ENCODE measurements at regions not wholly inside any gene's neighbourhood (a gene's known extent, or its start where the extent isn't known, plus 50 kb on each side); places are given as distances from the start of the nearest gene placed in this dataset.

DNA sequence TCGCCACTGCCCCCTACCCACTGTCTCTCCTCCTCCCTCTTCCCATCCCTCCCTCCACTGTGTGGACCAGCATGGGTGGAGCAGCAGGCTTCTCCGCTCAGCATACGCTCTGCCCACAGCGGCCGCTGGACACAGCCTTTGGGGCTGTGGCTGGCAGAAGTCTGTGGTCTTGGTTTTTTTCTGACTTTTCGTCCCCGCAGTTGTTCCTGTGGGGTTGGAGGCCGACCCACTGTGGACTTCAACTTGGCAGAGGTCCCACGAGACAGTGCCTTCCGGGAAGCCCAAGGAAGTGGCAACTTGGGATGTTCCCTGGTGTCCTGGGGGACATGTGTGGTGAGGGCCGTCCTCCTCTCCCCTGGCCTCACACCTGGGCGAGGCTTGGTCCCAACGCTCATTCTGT lies 162.5 kb upstream of the C1orf174 start:
- dilution Hi-C loops (cut with MboI; ENCODE audit: extremely low pct_ligation_motif_present, low sequenced_read_pairs): no loop called here

More for the DNA sequence above, 162.5 kb upstream of the C1orf174 start:
- H3K79me2 ChIP-seq (ENCODE audit: control insufficient read depth, insufficient read depth, low read length): no peaks in the 10 kb centered on the region
- intact Hi-C loops (cut with micrococcal nuclease): no loop called here
- no peaks in the 10 kb centered on the region for H3K4me1 ChIP-seq (ENCODE audit: control insufficient read depth, extremely low read depth, insufficient read depth, low read length)
- no peak overlapping the region for H2AFZ ChIP-seq (ENCODE audit: low read depth, low read length)
- peaks cover 2% of the 10 kb centered on the region for H3K9me3 ChIP-seq (replicated peaks; ENCODE audit: control insufficient read depth, insufficient read depth, low read length)
- ChIA-PET CTCF (no interaction called here), POLR2A (no interaction called here)
- FAIRE-seq: no peak
- H4K20me1 ChIP-seq (replicated peaks; ENCODE audit: control insufficient read depth, extremely low read depth, insufficient read depth, low read length): no peaks in the 10 kb centered on the region
- no peak overlapping the region for H3K4me3 ChIP-seq (replicated peaks in 1 of 3; ENCODE audit: insufficient read depth in 1 of 3, low read depth in 1 of 3, low read length in 3 of 3)
- H3K27me3 ChIP-seq (ENCODE audit: control insufficient read depth in 2 of 2, insufficient read depth in 2 of 2, low read length in 2 of 2): no peaks in the 10 kb centered on the region
- no peaks in the 10 kb centered on the region for H3K9me1 ChIP-seq (replicated peaks; ENCODE audit: control insufficient read depth, extremely low read depth, insufficient read depth, low read length)
- no peaks in the 10 kb centered on the region for H3K36me3 ChIP-seq (ENCODE audit: control insufficient read depth in 2 of 2, extremely low read depth in 1 of 2, insufficient read depth in 2 of 2, low read length in 2 of 2)
- DNase-seq (ENCODE audit: low read depth, low spot score): no peak
- TF ChIP-seq POLR2AphosphoS5 (IDR thresholded peaks at IDR 0.05; ENCODE audit: insufficient read depth, low read depth, low read length) (no peak), EZH2 (IDR thresholded peaks at IDR 0.05; ENCODE audit: borderline replicate concordance, low read depth, low read length, severe bottlenecking) (no peak), POLR2A (IDR thresholded peaks at IDR 0.05; ENCODE audit: low read depth, low read length) (no peak), GATA2 (IDR thresholded peaks at IDR 0.05; ENCODE audit: insufficient read depth, insufficient read length, low read depth, low read length) (no peak), MAX (IDR thresholded peaks at IDR 0.05; ENCODE audit: insufficient read depth, insufficient read length) (no peak), JUN (IDR thresholded peaks at IDR 0.05; ENCODE audit: borderline replicate concordance, insufficient read depth, insufficient read length, low read depth) (no peak), FOS (IDR thresholded peaks at IDR 0.05; ENCODE audit: borderline replicate concordance, insufficient read depth, low read length) (no peak), MYC (IDR thresholded peaks at IDR 0.05; ENCODE audit: low read depth, low read length) (no peak)
- TF ChIP-seq, protein P1, sequence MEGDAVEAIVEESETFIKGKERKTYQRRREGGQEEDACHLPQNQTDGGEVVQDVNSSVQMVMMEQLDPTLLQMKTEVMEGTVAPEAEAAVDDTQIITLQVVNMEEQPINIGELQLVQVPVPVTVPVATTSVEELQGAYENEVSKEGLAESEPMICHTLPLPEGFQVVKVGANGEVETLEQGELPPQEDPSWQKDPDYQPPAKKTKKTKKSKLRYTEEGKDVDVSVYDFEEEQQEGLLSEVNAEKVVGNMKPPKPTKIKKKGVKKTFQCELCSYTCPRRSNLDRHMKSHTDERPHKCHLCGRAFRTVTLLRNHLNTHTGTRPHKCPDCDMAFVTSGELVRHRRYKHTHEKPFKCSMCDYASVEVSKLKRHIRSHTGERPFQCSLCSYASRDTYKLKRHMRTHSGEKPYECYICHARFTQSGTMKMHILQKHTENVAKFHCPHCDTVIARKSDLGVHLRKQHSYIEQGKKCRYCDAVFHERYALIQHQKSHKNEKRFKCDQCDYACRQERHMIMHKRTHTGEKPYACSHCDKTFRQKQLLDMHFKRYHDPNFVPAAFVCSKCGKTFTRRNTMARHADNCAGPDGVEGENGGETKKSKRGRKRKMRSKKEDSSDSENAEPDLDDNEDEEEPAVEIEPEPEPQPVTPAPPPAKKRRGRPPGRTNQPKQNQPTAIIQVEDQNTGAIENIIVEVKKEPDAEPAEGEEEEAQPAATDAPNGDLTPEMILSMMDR (IDR thresholded peaks at IDR 0.05; ENCODE audit: extremely low read depth in 1 of 2, insufficient read depth in 1 of 2, low read depth in 1 of 2, low read length in 2 of 2): no peak
- H3K27ac ChIP-seq (ENCODE audit: insufficient read depth, low read depth, low read length): no peak overlapping the region
- BruUV-seq (replicated peaks): no TSS peak
- no peak overlapping the region for H3K9ac ChIP-seq (replicated peaks; ENCODE audit: extremely low read depth, insufficient read depth, low read length)
- no peak overlapping the region for H3K4me2 ChIP-seq (ENCODE audit: insufficient read depth, low read length)
